ENCODE measurements at regions not wholly inside any gene's neighbourhood (a gene's known extent, or its start where the extent isn't known, plus 50 kb on each side); places are given as distances from the start of the nearest gene placed in this dataset.
"Not testable (repeated sequence)": the region's sequence is repeated elsewhere in the genome, so short reads cannot be mapped to it uniquely, and the experiment has no call there.

DNA sequence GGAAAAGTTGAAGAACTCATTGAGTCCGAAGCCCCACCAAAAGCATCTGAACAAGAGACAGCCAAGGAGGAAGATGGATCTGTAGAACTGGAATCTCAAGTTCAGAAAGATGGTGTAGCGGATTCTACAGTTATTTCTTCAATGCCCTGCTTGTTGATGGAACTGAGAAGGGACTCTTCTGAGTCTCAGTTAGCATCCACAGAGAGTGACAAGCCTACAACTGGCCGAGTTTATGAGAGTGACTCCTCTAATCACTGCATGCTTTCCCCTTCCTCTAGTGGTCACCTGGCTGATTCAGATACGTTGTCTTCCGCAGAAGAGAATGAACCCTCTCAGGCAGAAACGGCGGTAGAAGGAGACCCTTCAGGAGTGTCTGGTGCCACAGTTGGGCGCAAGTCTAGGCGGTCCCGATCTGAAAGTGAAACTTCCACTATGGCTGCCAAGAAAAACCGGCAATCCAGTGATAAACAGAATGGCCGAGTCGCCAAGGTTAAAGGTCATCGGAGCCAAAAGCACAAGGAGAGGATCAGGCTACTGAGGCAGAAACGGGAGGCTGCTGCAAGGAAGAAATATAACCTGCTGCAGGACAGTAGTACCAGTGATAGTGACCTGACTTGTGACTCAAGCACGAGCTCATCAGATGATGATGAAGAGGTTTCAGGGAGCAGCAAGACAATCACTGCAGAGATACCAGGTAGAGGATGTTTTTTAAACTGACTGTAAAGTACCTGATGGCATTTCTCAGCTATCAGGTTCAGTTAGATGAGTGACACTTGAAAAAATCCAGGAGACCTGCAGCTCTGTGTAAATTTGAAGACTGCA is 111.9 kb downstream of the HAUS1 start:
- TF ChIP-seq, protein P1, sequence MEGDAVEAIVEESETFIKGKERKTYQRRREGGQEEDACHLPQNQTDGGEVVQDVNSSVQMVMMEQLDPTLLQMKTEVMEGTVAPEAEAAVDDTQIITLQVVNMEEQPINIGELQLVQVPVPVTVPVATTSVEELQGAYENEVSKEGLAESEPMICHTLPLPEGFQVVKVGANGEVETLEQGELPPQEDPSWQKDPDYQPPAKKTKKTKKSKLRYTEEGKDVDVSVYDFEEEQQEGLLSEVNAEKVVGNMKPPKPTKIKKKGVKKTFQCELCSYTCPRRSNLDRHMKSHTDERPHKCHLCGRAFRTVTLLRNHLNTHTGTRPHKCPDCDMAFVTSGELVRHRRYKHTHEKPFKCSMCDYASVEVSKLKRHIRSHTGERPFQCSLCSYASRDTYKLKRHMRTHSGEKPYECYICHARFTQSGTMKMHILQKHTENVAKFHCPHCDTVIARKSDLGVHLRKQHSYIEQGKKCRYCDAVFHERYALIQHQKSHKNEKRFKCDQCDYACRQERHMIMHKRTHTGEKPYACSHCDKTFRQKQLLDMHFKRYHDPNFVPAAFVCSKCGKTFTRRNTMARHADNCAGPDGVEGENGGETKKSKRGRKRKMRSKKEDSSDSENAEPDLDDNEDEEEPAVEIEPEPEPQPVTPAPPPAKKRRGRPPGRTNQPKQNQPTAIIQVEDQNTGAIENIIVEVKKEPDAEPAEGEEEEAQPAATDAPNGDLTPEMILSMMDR (conservative IDR thresholded peaks at IDR 0.05): no peak
- H3K27ac ChIP-seq: no peak overlapping the region

- TF ChIP-seq, protein P1 (conservative IDR thresholded peaks at IDR 0.05): no peak
- H3K27ac ChIP-seq: no peak overlapping the region
Measured at GRCh38 chr18:46220116-46220515, 115.9 kb downstream of the HAUS1 start.

DNA sequence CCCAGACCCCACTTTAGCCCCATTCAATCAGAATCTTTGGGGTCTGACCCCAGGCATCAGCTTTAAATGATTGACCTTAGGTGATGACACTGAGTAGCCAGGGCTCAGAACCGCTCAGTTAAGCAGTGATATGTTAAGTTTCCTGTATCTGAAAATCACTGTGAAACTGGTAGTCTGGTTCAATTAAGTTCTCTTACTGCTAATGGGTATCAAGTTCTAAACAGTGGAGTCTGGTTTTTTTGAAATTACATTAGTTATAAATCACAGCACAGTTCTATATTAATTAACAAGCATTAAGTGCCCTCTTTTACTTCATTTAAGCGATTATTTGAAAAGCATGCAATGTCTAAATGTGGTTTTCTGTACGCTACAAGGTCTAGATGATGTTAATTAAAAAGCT is 117.9 kb downstream of the HAUS1 start:
- no peak overlapping the region for H3K27ac ChIP-seq
- TF ChIP-seq, protein P1 (conservative IDR thresholded peaks at IDR 0.05): no peak

DNA sequence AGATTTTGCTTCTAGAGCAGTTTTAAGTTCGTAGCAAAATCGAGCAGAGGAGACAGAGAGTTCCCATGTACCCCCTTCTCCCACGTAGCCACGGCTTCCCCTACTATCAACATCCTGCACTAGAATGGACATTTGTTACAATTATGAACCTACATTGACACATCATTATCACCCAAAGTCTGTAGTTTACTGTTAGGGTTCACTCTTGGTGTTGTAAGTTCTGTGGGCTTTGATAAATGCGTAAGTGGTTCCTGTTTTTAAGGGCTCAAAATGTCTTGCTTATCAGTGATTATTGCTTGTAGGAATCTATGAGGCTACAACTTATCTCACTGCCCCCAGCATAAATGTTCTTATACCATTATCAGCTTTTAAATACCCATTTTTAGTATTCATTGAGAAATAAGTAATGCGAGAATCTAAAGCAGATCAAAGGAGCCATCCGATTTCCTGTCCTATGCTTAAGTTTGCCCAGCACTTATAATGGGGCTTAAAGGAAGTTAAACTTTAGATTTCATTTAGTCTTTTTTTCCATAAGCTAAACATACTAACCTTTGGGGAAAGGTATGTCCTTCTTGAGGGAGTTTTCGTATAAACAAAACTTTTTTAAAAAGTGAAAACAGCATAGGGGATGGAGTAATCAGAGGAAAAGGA is 118.7 kb downstream of the HAUS1 start:
- no peak overlapping the region for H3K27ac ChIP-seq
- TF ChIP-seq, protein P1 (conservative IDR thresholded peaks at IDR 0.05): no peak

DNA sequence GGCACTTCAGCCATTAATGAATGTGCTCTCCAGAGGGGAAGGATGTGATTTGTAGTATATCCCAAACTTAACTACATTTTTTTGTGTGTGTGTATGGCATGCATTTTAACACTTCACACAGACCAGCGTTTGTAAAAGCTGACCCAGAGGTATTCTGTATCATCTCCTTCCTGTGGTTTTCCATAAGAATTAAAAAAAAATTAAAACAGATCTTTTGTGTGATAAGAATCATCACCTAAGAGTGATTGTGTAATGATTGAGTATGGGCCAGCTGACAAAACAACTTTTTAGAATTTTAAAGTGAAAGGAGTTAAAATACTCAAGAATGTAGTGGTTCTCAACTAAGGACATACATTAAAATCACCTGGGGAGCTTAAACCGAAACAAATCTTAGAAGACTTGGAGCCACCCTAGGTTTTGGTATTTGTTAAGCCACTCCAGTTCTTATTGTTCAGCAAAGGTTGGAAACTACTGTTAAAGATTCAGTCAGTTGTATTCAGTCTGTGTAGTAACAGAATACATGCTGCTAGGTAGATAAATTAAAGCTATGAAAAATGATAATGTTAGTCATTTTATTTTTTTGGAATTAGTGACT is 120.1 kb downstream of the HAUS1 start:
- H3K27ac ChIP-seq: no peak overlapping the region
- TF ChIP-seq, protein P1 (conservative IDR thresholded peaks at IDR 0.05): no peak

GRCh38 chr18:46226461-46226860 is 122.3 kb downstream of the HAUS1 start:
- no peak overlapping the region for H3K27ac ChIP-seq
- TF ChIP-seq, protein P1 (conservative IDR thresholded peaks at IDR 0.05): no peak

- not testable (repeated sequence) for H3K27ac ChIP-seq
Measured at GRCh38 chr18:46229641-46230040, 125.5 kb downstream of the HAUS1 start.

Data from VCaP (cell line).